ENCODE measurements at regions not wholly inside any gene's neighbourhood (a gene's known extent, or its start where the extent isn't known, plus 50 kb on each side); places are given as distances from the start of the nearest gene placed in this dataset.

DNA sequence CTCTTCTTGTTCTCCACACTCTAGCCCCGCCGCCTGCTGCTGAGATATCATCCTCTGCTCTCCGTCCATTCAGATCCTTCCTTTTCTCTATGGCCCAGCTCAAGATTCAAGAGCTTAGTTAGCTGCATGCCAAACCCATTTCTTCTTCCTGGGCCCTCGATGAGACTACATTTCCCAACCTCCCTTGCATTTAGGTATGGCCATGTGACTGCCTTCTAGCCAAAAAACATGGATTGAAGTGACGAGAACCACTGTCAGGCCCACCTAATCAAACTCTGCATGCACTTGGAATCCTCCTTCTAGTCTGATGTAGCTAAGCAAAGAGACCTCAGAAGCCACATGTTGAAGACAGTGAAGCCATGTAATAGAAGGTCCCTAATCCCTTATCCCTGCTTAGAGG is 308.2 kb downstream of the VPS13C start:
- CTCF ChIA-PET = no interaction called here
- no peak for TF ChIP-seq FOXA1 (IDR thresholded peaks at IDR 0.05)
- TF ChIP-seq TARDBP (IDR thresholded peaks at IDR 0.05) = no peak
- TF ChIP-seq HDGF (IDR thresholded peaks at IDR 0.05; ENCODE audit: borderline replicate concordance) = no peak
- TF ChIP-seq SUZ12 (IDR thresholded peaks at IDR 0.05) = no peak
- TF ChIP-seq ZNF384 (IDR thresholded peaks at IDR 0.05) = no peak
- no peak for DNase-seq (ENCODE audit: extremely low spot score)
- POLR2A ChIA-PET = no interaction called here

DNA sequence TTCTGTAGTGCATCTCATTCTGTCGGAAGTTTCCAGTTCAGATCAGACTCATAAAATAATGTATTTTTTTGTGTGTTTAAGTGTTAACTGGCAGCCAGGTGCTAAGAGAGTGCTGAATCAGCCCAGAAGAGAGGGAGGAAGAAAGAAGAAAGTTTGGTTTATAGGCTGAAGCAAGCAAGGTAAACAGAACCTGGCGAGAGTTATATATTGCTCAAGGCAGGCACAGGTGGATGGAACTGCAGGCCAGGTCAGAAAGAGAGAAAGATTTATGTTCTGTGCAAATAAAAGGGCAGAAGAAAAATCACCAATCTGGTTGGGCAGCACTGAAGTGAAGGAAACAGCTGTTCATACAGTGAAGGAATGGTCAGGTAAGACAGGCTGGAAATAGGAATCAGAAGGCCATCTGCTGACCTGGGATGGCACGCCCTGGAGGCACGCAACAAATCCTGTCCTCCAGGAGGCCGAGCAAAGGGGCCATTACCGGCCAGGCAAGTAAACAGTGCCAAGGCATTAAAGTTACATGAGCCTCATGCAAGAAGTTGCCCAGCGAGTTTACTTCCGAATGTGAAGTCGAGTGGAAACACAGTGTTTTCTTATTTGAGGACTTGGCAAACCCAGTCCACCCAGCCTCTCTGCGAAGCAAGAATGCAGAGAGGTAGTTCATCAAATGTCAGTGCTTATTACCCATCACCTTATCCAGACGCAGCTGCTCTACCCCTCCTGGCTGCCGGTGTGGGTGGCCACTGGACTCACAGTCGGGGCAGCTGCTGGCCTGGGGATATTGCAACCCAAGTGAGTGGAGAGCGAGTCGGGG is 309.8 kb downstream of the VPS13C start:
- no peak for DNase-seq (ENCODE audit: extremely low spot score)
- ChIA-PET CTCF (no interaction called here), POLR2A (no interaction called here)
- TF ChIP-seq FOXK2 (IDR thresholded peaks at IDR 0.05) (no peak), ARNT (IDR thresholded peaks at IDR 0.05) (no peak), TARDBP (IDR thresholded peaks at IDR 0.05) (no peak), ZNF384 (IDR thresholded peaks at IDR 0.05) (no peak), NFRKB (IDR thresholded peaks at IDR 0.05) (no peak), ELF4 (IDR thresholded peaks at IDR 0.05) (no peak), HDGF (IDR thresholded peaks at IDR 0.05; ENCODE audit: borderline replicate concordance) (no peak), FOXA1 (IDR thresholded peaks at IDR 0.05) (no peak), BHLHE40 (IDR thresholded peaks at IDR 0.05; ENCODE audit: borderline replicate concordance) (no peak)

DNA sequence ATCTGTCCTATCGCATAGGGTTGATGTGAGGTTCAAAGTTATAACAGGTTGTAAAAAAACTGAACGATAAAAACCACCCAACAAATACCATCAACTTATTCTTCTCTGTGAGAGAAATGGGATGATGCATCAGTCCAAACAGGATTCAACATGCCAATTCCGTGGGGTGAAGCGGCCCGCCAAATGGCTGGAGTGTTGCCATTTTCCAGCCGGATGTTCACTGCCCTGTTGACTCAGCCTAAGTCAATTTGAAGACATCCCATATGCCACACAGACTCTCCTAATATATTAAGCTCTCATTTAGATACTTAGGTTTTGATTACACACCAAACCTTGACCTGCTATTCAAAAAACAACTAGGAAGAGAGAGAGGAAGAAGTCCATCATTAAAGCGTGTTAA is 311.1 kb downstream of the VPS13C start:
- ChIA-PET POLR2A (no interaction called here), CTCF (no interaction called here)
- TF ChIP-seq FOXA1 (IDR thresholded peaks at IDR 0.05) (no peak), LEF1 (IDR thresholded peaks at IDR 0.05; ENCODE audit: borderline replicate concordance) (no peak), TARDBP (IDR thresholded peaks at IDR 0.05) (no peak), CTBP1 (IDR thresholded peaks at IDR 0.05; ENCODE audit: borderline replicate concordance) (no peak), NFRKB (IDR thresholded peaks at IDR 0.05) (no peak), ARNT (IDR thresholded peaks at IDR 0.05) (no peak), FOXK2 (IDR thresholded peaks at IDR 0.05) (no peak), HDGF (IDR thresholded peaks at IDR 0.05; ENCODE audit: borderline replicate concordance) (no peak), BHLHE40 (IDR thresholded peaks at IDR 0.05; ENCODE audit: borderline replicate concordance) (no peak)
- TF ChIP-seq, protein P1, sequence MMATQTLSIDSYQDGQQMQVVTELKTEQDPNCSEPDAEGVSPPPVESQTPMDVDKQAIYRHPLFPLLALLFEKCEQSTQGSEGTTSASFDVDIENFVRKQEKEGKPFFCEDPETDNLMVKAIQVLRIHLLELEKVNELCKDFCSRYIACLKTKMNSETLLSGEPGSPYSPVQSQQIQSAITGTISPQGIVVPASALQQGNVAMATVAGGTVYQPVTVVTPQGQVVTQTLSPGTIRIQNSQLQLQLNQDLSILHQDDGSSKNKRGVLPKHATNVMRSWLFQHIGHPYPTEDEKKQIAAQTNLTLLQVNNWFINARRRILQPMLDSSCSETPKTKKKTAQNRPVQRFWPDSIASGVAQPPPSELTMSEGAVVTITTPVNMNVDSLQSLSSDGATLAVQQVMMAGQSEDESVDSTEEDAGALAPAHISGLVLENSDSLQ (IDR thresholded peaks at IDR 0.05) = no peak
- DNase-seq (ENCODE audit: extremely low spot score) = no peak

DNA sequence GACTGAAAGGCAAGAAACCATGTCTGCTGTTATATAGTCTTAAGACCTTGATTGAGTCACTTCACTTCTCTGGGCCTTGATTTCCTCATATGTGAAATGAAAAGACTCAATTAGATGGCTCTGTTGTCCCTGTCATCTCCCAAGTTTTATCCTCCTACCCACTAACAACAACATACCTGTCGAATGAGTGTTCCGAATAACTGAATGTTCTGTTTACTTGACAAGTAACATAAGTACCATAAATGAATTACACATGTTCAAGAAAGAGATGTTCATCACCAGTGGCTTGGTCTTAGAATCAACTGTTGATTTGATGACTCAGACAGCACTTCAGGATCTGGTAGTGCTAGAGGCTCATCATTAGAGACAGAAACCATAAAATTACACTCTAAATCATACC is 311.7 kb downstream of the VPS13C start:
- TF ChIP-seq TARDBP (IDR thresholded peaks at IDR 0.05) (no peak), NFRKB (IDR thresholded peaks at IDR 0.05) (no peak), HDGF (IDR thresholded peaks at IDR 0.05; ENCODE audit: borderline replicate concordance) (no peak), FOXA1 (IDR thresholded peaks at IDR 0.05) (no peak), L3MBTL2 (conservative IDR thresholded peaks at IDR 0.05) (no peak), LEF1 (IDR thresholded peaks at IDR 0.05; ENCODE audit: borderline replicate concordance) (no peak)
- POLR2A ChIA-PET = no interaction called here
- CTCF ChIA-PET = no interaction called here
- no peak for DNase-seq (ENCODE audit: extremely low spot score)

DNA sequence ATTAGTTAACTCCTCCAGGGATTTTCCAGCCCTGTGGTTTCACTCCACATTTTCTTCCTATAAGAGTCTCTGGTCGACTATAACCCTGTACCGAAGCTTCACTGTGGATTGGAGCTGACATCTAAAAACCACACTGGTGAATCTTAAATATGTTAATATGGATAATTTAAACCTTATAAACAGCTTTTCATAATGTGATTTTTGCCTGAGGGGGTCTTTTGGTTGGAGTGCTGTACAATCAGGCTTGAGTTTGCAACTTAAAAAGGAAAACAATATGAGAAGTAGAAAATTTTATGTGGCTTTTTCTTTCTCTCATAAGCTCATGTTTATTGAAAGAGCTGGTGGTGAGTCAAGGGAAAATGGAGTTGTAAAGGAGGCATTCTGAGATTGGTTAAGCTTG is 313.7 kb downstream of the VPS13C start:
- DNase-seq (ENCODE audit: extremely low spot score) = no peak
- POLR2A ChIA-PET = no interaction called here
- CTCF ChIA-PET = no interaction called here
- TF ChIP-seq L3MBTL2 (conservative IDR thresholded peaks at IDR 0.05) (no peak), SUZ12 (IDR thresholded peaks at IDR 0.05) (no peak), FOXM1 (IDR thresholded peaks at IDR 0.05; ENCODE audit: borderline replicate concordance) (no peak), SP1 (IDR thresholded peaks at IDR 0.05) (no peak), BHLHE40 (IDR thresholded peaks at IDR 0.05; ENCODE audit: borderline replicate concordance) (no peak), ZNF384 (IDR thresholded peaks at IDR 0.05) (no peak), NFRKB (IDR thresholded peaks at IDR 0.05) (no peak)
- TF ChIP-seq, protein P1 (IDR thresholded peaks at IDR 0.05) = no peak

DNA sequence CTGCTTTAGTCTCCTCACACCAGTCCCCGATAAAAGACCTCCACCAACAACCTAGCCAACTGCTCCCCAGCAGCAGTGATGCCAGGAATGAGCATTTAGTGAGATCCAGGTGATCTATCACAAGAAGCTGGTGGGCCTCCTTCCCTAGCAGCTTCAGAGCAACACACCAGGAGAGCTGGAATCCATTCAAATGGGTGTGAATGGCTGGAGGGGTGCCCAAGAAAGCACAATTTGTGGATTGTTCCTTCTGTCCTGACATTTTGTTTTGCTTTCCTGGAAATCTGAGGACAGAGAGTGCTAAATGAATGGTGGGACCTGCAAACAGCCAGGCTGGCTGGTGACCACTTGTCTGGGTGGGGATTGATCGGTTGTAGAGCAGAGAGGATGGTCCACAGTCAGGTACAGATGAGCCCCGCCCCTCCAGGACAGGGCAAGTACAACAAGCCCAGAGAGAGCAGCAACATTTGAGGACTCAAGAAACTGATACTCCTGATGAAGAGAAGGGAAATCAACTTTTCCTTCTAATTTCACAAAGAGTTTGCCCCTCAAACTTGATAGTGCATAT is 316.8 kb downstream of the VPS13C start:
- no peak for TF ChIP-seq FOXK2 (IDR thresholded peaks at IDR 0.05)
- TF ChIP-seq BHLHE40 (IDR thresholded peaks at IDR 0.05; ENCODE audit: borderline replicate concordance) = no peak
- TF ChIP-seq ELF4 (IDR thresholded peaks at IDR 0.05) = no peak
- TF ChIP-seq ZNF384 (IDR thresholded peaks at IDR 0.05) = no peak
- TF ChIP-seq FOXA1 (IDR thresholded peaks at IDR 0.05) = no peak
- TF ChIP-seq L3MBTL2 (conservative IDR thresholded peaks at IDR 0.05) = no peak
- no peak for TF ChIP-seq LEF1 (IDR thresholded peaks at IDR 0.05; ENCODE audit: borderline replicate concordance)
- no peak for TF ChIP-seq FOXM1 (IDR thresholded peaks at IDR 0.05; ENCODE audit: borderline replicate concordance)
- TF ChIP-seq SUZ12 (IDR thresholded peaks at IDR 0.05) = no peak
- ChIA-PET POLR2A (no interaction called here), CTCF (no interaction called here)
- DNase-seq (ENCODE audit: extremely low spot score) = no peak

DNA sequence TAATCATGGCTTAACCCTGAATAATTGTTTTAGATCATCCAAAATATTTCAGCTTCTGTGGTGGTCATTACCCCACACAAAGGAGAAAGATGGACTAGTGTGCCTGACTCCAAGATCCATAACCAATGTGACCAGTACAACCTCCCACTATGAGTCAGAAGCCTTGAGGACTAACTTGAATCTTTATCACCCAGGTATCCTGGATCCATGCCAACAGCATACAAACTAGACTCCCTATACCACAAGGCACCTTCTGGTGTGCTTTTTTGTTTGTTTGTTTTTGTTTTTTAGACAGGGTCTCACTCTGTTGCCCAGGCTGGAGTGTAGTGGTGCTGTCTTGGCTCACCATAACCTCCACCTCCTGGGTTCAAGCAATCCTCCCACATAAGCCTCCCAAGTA is 317.7 kb downstream of the VPS13C start:
- DNase-seq (ENCODE audit: extremely low spot score) = no peak
- CTCF ChIA-PET = no interaction called here
- POLR2A ChIA-PET = no interaction called here
- TF ChIP-seq, protein P1 (IDR thresholded peaks at IDR 0.05) = no peak
- TF ChIP-seq ZNF384 (IDR thresholded peaks at IDR 0.05) (no peak), NFRKB (IDR thresholded peaks at IDR 0.05) (no peak), ELF4 (IDR thresholded peaks at IDR 0.05) (no peak), FOXK2 (IDR thresholded peaks at IDR 0.05) (no peak)

Data from HEK293T (cell line).